ENCODE measurements at regions not wholly inside any gene's neighbourhood (a gene's known extent, or its start where the extent isn't known, plus 50 kb on each side); places are given as distances from the start of the nearest gene placed in this dataset.

- DNase-seq = no peak
Measured at GRCh38 chrX:38890326-38890725, 89.1 kb downstream of the MID1IP1 start.

DNA sequence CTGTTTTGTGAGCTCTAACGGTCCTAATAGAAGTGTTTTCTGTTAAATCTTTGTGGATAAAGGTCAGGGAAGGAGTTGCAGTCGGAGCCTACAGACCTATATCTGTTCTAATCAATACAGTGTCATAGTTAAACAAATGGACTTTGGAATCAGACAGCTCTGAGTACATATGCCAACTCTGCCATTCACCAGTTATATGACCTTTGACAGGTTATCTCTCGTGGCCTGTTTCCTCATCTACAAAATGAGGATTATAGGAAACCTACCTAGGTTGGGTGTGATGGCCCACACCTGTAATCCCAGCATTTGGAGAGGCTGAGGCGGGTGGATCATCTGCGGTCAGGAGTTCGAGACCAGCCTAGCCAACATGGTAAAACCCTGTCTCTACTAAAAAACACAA, 89.7 kb downstream of the MID1IP1 start:
- no peak for DNase-seq

DNA sequence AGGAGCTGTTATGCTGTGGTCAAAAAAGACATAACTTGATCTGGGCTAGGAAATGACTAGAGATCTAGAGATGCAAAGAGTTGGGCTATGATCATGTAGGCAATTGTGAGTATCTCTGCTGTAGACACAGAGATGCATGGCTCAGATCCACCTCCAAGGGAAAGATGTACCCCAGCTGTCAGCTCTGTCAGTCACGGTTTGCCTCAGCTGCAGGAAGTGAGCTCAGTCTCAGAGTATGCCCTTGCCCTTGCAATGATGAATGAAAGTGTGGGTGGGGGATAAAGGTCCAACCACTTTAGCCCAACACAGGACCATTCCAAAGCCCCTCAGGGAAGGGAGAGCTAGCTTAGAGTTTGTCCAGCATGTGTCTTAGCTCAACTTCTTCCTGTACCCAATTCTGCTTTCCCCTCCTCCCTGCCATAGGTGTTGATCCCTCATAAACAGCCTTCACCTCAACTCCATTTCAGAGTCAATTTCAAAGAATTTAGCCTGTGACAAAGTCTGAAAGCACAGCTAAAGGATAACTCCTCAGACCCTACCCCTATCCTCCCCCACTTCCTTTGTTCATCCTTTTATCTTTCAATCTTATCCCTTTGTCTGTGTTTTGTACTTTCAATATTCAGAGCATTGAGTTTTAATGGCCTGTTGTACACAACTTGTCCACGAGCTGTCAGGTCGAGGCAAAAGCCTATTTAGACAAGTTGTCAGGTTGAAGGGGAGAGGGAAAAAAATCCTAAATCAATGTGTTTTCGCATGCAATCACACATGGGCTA, 90.6 kb downstream of the MID1IP1 start:
- no peak for DNase-seq

GRCh38 chrX:38893441-38893840, 92.2 kb downstream of the MID1IP1 start:
- no peak for DNase-seq

DNA sequence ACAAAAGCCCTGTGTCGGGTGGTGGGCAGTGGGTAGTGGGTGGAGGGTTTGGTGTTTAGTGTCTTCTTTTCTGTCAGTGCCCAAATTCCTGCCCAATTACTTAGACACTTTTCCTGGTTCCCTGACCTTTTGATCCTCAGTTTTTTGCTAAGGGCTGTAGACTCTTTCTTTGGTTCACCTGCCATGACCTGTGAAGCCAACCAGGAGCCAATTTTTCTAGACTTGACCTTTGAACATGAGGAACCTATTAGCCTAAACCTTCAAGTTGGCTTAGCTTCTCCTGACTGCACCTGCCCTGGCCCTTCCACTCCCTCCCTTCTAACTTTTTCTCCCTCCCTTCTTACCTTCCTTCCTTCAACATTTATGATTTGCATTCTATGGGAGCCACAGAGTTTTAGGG, 94.5 kb downstream of the MID1IP1 start:
- no peak for DNase-seq

GRCh38 chrX:38896724-38897298, 95.6 kb downstream of the MID1IP1 start:
- no peak for DNase-seq

DNA sequence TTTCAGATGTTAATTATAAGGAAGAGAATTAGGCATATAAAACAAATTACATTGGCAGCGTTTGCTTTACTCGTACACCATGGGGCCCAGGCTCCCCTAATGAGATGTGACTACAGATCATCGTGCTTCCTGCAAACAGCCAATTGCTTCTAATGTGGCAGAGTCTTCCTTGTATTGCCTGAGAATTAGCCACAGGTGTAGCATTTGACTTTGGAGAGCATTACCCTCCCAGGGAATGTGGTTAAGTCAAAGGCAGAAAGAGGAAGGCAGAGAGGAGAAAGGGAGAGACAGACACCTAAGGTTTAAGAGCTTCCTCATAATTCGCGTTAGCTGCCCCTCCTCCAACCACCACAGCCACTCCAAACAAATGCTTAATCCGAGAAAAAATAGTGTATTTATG, 97.0 kb downstream of the MID1IP1 start:
- DNase-seq = no peak

DNA sequence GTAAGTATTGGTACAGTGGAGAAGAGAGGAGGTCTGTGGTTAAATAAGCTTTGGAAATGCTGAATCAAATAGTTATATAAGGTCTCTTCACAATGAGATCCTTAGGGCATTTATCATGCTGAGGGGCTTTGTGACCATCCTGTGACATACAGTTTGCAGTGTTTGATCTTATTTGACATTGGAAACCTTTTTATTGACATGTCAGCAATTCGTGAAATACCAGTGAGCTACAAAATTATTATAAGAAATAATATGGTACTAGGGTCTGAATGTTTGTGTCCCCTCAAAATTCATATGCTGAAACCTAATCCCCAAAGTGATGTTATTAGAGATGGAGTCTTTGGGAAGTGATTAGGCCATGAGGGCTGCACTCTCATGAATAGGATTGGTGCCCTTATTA, 98.4 kb downstream of the MID1IP1 start:
- no peak for DNase-seq

- no peak for DNase-seq
Measured at GRCh38 chrX:38900719-38901118, 99.5 kb downstream of the MID1IP1 start.

DNA sequence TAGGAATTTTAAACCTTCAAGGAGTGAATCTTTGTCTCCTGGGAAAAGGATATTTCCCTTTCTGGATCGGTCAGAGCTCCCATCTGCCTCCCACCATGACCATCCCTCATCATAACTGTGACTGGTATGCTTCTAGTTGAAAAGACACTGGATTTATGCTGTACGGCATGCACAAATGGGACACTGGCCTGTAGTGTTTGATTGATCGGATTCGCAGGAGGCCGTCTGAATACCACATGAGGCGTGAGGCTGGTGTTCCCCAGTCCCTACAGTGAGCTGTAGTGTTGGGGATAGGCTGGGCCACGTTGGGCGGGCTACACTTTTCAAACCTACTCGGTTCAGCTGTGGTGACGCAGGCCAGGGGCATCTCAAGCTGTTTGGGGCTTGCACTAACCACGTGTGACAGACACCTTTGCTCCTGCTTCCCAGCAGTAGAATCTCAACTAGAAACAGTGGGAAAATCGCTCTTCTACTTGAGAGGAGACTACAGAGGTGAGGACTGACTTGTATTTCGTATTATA, 101.8 kb downstream of the MID1IP1 start:
- no peak for DNase-seq

- DNase-seq = no peak
Measured at GRCh38 chrX:38916801-38917200, 115.5 kb downstream of the MID1IP1 start.

- no peak for DNase-seq
Measured at GRCh38 chrX:38917954-38918353, 116.7 kb downstream of the MID1IP1 start.

DNA sequence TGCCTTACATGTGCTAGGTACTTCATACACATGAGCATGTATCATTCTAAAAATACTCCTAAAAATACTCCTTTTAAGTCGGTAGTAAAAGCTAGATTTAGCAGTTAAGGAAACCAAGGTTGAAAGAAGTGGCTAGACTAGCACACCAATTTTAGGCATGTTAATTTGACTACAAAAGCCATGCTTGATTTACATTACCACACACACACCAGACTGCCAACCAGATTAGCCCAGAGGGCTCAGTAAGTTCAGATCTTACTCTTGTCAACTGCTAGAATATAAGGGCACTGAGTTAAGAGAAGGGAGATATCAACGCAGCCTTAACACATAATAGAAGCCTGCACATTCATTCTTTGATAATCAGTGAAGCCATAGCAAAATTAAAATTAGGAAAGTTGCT, 117.9 kb downstream of the MID1IP1 start:
- no peak for DNase-seq

DNA sequence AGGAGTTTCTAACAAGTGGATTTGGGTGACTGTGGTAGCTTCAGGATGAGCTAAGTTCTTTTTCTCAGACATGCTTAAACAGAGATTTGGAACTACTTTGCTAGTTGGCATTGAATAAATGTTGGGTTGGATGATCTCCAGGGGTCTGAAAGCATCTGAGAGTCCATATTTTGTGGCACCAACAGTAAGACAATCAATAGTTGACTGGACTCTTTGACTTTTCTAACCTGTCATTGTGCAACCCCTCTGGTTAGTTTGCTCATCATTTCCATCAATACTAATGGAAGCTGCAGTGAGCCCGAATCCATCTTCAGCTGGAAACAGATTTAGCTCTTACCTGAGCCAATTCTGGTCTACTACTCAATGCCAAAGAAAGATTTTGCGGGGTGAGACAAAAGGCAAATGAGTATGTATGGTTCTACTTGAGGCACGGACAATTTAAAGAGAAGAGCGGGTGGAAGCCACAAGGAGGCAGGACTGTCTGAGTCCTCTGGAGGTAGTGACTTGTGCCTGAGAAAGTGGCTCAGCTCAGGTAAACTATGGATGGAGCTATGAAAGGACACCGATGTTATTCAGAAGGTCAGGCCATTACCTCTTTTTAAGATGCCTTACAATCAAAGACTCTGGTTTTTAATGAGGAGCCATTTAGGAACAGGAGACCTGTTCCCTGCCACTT, 118.7 kb downstream of the MID1IP1 start:
- DNase-seq = no peak

- no peak for DNase-seq
Measured at GRCh38 chrX:38923451-38923969, 122.3 kb downstream of the MID1IP1 start.

- DNase-seq = no peak
Measured at GRCh38 chrX:38927592-38927991, 126.3 kb downstream of the MID1IP1 start.

DNA sequence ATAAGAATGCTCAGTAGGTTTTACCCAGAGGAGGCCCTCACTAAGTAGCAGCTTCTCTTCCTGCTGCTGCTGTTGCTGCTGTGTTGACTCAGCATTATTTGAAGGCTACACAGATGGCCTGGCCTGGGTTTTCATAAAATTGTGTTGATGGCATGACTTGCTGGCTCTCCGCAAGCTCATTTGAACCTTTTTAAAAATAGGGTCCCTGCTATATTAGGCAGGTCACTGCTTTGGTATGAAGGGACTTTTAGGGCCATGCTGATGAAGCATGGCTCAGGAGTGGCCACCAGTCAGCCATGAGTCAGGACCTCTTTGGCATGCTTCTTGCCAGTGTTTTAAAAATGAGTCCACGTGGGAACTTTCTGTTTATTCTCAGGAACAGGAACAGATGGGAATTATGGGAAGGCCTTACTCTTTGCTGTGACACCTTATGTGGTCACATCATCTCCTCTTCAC, 128.7 kb downstream of the MID1IP1 start:
- no peak for DNase-seq

- DNase-seq = no peak
Measured at GRCh38 chrX:38930474-38930873, 129.2 kb downstream of the MID1IP1 start.

DNA sequence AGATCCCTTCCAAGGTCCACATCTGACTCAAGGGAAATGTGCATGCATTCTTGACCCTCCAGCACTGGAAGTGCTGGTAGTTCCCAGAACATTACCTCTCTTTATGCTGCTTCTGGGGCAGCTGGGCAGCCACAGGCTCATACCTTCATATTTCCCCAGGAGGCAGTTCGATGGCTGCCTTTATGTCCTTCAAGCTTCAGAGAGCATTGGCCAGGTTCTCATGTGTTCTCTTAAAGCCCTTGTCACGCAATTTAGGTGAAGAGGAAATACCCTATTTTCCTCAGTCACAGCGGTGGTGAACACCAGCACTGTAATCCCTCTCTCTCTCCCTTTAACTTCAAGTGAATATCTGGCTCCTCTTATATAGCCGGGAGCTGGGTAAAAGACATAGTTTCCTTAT, 134.3 kb downstream of the MID1IP1 start:
- DNase-seq = no peak

- no peak for DNase-seq
Measured at GRCh38 chrX:38937400-38937799, 136.1 kb downstream of the MID1IP1 start.

DNA sequence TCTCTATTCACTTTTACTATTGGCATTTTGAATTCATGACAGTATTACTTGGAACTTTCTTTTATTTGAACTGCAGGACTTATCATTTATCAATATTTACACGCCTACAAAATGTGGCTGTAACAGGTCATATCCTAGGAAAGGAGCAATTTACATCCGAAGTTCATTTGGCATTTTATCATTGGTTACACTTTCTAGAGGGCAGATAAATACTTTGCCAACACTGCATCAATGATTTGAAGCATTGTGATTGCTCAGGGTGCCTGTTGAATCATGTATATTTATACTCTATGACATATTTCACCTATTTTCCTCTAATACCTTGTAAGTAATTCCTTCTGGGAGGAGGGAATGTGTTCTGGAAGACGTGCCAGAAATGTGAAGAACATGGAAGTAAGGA, 136.7 kb downstream of the MID1IP1 start:
- no peak for DNase-seq

- no peak for DNase-seq
Measured at GRCh38 chrX:38939067-38939466, 137.8 kb downstream of the MID1IP1 start.

DNA sequence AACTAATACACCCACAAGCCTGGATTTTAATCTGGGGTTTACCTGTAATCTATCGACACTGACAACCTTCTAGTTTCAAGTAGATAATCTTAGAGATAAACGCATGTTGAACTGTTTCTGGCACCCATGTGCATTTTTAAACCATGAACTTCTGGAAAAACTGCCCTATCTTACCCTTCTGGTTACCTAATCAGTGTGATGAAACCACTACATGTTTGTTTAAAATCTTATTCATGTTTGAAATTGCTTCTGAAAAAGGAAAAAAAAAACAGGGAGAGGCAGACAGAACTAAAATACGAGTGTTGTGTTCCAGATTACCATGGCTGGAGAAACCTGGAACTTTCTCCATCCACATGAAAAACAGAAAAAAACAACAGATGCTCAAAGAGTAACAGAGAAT, 139.3 kb downstream of the MID1IP1 start:
- DNase-seq = no peak

GRCh38 chrX:38941675-38942074, 140.4 kb downstream of the MID1IP1 start:
- DNase-seq = no peak
